Endothelial cell of umbilical vein (primary cell): ENCODE measurements at regions not wholly inside any gene's neighbourhood (a gene's known extent, or its start where the extent isn't known, plus 50 kb on each side); places are given as distances from the start of the nearest gene placed in this dataset.

Source experiments
- BruUV-seq: library from RNA; stranded (reverse); fragments of 400-500 nt; replicated peaks from 2 replicates; lab custom pipeline; 2021; lab: Mats Ljungman, UMichigan
- CTCF ChIA-PET: fragments of 300-600, 350-600 bp; sonication (Branson Sonifier 250); formaldehyde crosslinking; loops from one replicate; lab custom pipeline; 2021; ENCODE audit warnings: antibody characterized with exemption, inconsistent platforms; lab: Charles Lee
- POLR2A ChIA-PET: fragments of 300-600, 350-600 bp; sonication (Branson Sonifier 250); formaldehyde crosslinking; loops from one replicate; lab custom pipeline; 2021; ENCODE audit warnings: antibody characterized with exemption, inconsistent platforms; lab: Charles Lee
- DNase-seq: peaks from one replicate; pipeline ENCODE4 v3.0.0-alpha.2; 2011; ENCODE audit warnings: low read depth, low spot score
- FAIRE-seq: peaks from 2 replicates; lab custom pipeline; 2011; peaks lifted over from hg19 to GRCh38; lab: Jason Lieb, UNC
- H2AFZ ChIP-seq: 2 replicates; pipeline ENCODE4 v1.6.0; 2012; ENCODE audit warnings: low read depth, low read length, control low read depth, inconsistent platforms
- H3K27ac ChIP-seq: 2 replicates; pipeline ENCODE4 v1.5.1; 2011; ENCODE audit warnings: low read depth, mild to moderate bottlenecking, control low read depth, low read length, moderate library complexity; ENCODE audit not compliant: insufficient read depth
- H3K27me3 ChIP-seq, 2 experiments: 2 replicates each; pipeline versions ENCODE4 v1.6.0 to v1.6.1; 2011; ENCODE audit warnings: low read length in 2 of 2, mixed read lengths in 1 of 2; ENCODE audit not compliant: control insufficient read depth in 2 of 2, insufficient read depth in 2 of 2
- H3K36me3 ChIP-seq, 2 experiments: 2 replicates in 1 of 2; 3 replicates in 1 of 2; pipeline ENCODE4 v1.5.1; 2011; ENCODE audit warnings: low read length in 2 of 2, mild to moderate bottlenecking in 1 of 2, moderate library complexity in 1 of 2; ENCODE audit not compliant: control insufficient read depth in 2 of 2, insufficient read depth in 2 of 2; ENCODE audit errors: extremely low read depth in 1 of 2
- H3K4me1 ChIP-seq: 3 replicates; pipeline ENCODE4 v1.5.1; 2011; ENCODE audit warnings: mild to moderate bottlenecking, low read length; ENCODE audit not compliant: control insufficient read depth, insufficient read depth; ENCODE audit errors: extremely low read depth
- H3K4me2 ChIP-seq: 2 replicates; pipeline ENCODE4 v1.6.1; 2011; ENCODE audit warnings: low read length, control low read depth, mixed read lengths; ENCODE audit not compliant: insufficient read depth
- H3K4me3 ChIP-seq, 3 experiments: fragments of 200-600 bp in 1 of 3; sonication (generic), shearing (Covaris generic) in 1 of 3; replicated peaks in 1 of 3; 2 replicates each; pipeline ENCODE4 v1.5.1; 2011 to 2016; ENCODE audit warnings: control low read depth in 3 of 3, low read length in 3 of 3, mild to moderate bottlenecking in 2 of 3, inconsistent platforms in 1 of 3, low read depth in 1 of 3, moderate library complexity in 1 of 3; ENCODE audit not compliant: insufficient read depth in 1 of 3
- H3K79me2 ChIP-seq: 2 replicates; pipeline ENCODE4 v1.6.0; 2012; ENCODE audit warnings: low read length, inconsistent platforms; ENCODE audit not compliant: control insufficient read depth, insufficient read depth
- H3K9ac ChIP-seq: replicated peaks from 2 replicates; pipeline ENCODE3; 2011; ENCODE audit warnings: low read length, control low read depth; ENCODE audit not compliant: insufficient read depth; ENCODE audit errors: extremely low read depth
- H3K9me1 ChIP-seq: replicated peaks from 3 replicates; pipeline ENCODE4 v1.6.0; 2011; ENCODE audit warnings: mild to moderate bottlenecking, low read length; ENCODE audit not compliant: control insufficient read depth, insufficient read depth; ENCODE audit errors: extremely low read depth
- H3K9me3 ChIP-seq: replicated peaks from 2 replicates; pipeline ENCODE4 v1.5.1; 2012; ENCODE audit warnings: low read length, inconsistent platforms; ENCODE audit not compliant: control insufficient read depth, insufficient read depth
- H4K20me1 ChIP-seq: replicated peaks from 2 replicates; pipeline ENCODE3; 2011; ENCODE audit warnings: mild to moderate bottlenecking, low read length; ENCODE audit not compliant: control insufficient read depth, insufficient read depth; ENCODE audit errors: extremely low read depth
- EZH2 ChIP-seq: IDR thresholded peaks from 2 replicates; pipeline ENCODE4 v1.6.1; 2012; ENCODE audit warnings: borderline replicate concordance, low read depth, mild to moderate bottlenecking, moderate library complexity, low read length, inconsistent platforms; ENCODE audit not compliant: severe bottlenecking
- FOS ChIP-seq: IDR thresholded peaks from 2 replicates; pipeline ENCODE4 v1.6.1; 2011; ENCODE audit warnings: mild to moderate bottlenecking, low read length, moderate library complexity, borderline replicate concordance; ENCODE audit not compliant: insufficient read depth
- GATA2 ChIP-seq: IDR thresholded peaks from 2 replicates; pipeline ENCODE4 v1.7.0; 2011; ENCODE audit warnings: low read depth, mild to moderate bottlenecking, moderate library complexity, mixed read lengths, low read length; ENCODE audit not compliant: insufficient read length, insufficient read depth
- JUN ChIP-seq: IDR thresholded peaks from 2 replicates; pipeline ENCODE4 v1.6.1; 2011; ENCODE audit warnings: borderline replicate concordance, low read depth; ENCODE audit not compliant: insufficient read length, insufficient read depth
- MYC ChIP-seq: IDR thresholded peaks from one replicate; pipeline ENCODE4 v1.6.1; 2011; ENCODE audit warnings: mild to moderate bottlenecking, low read depth, low read length
- POLR2A ChIP-seq: IDR thresholded peaks from 2 replicates; pipeline ENCODE4 v1.6.1; 2012; ENCODE audit warnings: low read depth, mild to moderate bottlenecking, control low read depth, low read length
- POLR2AphosphoS5 ChIP-seq: IDR thresholded peaks from 2 replicates; pipeline ENCODE4 v1.6.1; 2012; ENCODE audit warnings: low read depth, mild to moderate bottlenecking, control low read depth, low read length, moderate library complexity; ENCODE audit not compliant: insufficient read depth
- dilution Hi-C: fragments of 300-500 bp; cut with MboI; formaldehyde crosslinking; loops from one replicate; pipeline ENCODE4 v1.15.0; 2019; ENCODE audit warnings: low sequenced_read_pairs; ENCODE audit not compliant: extremely low pct_ligation_motif_present
- intact Hi-C: fragments of 100-400 bp; cut with micrococcal nuclease; formaldehyde crosslinking; loops from one replicate; pipeline ENCODE4 v1.10.0; 2022
- TF ChIP-seq, protein P1 (sequence below), 2 donors: IDR thresholded peaks; 1 replicate in 1 of 2; 2 replicates in 1 of 2; pipeline ENCODE4 v1.5.1; 2011; ENCODE audit warnings: low read length in 2 of 2, mild to moderate bottlenecking in 2 of 2, moderate library complexity in 2 of 2, control low read depth in 1 of 2, inconsistent platforms in 1 of 2, low read depth in 1 of 2; ENCODE audit not compliant: insufficient read depth in 1 of 2; ENCODE audit errors: extremely low read depth in 1 of 2
- TF ChIP-seq, protein P2 (sequence below): IDR thresholded peaks from 2 replicates; pipeline ENCODE4 v1.6.1; 2011; ENCODE audit not compliant: insufficient read depth, insufficient read length

DNA sequence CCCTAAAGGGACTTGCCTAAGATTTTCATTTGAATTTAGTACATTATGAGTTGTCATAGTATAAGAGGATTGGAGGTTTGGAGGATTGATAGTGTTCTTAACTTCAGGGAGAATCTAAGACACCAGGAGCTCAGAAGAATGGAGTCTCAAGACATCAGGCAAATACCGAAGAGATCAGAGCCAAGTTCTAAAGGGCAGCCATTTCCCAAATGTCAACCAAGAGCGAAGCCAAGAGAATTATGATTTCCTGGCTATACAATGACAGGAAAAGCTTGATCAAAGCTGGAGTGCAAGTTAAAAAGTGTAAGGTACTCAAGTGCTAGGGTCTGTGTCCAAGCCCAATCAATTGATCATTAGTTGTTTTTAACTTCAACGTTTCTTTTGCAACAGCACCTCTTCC, 283.0 kb upstream of the FN1 start:
- peak; percentile 83 for DNase-seq
- BruUV-seq = no TSS peak
- TF ChIP-seq, protein P1, sequence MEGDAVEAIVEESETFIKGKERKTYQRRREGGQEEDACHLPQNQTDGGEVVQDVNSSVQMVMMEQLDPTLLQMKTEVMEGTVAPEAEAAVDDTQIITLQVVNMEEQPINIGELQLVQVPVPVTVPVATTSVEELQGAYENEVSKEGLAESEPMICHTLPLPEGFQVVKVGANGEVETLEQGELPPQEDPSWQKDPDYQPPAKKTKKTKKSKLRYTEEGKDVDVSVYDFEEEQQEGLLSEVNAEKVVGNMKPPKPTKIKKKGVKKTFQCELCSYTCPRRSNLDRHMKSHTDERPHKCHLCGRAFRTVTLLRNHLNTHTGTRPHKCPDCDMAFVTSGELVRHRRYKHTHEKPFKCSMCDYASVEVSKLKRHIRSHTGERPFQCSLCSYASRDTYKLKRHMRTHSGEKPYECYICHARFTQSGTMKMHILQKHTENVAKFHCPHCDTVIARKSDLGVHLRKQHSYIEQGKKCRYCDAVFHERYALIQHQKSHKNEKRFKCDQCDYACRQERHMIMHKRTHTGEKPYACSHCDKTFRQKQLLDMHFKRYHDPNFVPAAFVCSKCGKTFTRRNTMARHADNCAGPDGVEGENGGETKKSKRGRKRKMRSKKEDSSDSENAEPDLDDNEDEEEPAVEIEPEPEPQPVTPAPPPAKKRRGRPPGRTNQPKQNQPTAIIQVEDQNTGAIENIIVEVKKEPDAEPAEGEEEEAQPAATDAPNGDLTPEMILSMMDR (IDR thresholded peaks at IDR 0.05; ENCODE audit: extremely low read depth in 1 of 2, insufficient read depth in 1 of 2, low read depth in 1 of 2, low read length in 2 of 2) = no peak
- peak; percentile 11 for TF ChIP-seq JUN
- TF ChIP-seq POLR2AphosphoS5 = peak; percentile 40
- TF ChIP-seq GATA2 = peak; percentile 25
- TF ChIP-seq FOS = no peak
- TF ChIP-seq EZH2 = no peak
- TF ChIP-seq, protein P2, sequence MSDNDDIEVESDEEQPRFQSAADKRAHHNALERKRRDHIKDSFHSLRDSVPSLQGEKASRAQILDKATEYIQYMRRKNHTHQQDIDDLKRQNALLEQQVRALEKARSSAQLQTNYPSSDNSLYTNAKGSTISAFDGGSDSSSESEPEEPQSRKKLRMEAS = no peak
- TF ChIP-seq POLR2A = peak; percentile 46
- TF ChIP-seq MYC = no peak
- dilution Hi-C loops (no loop called here), intact Hi-C loops (loop anchor here (1.0 to 2.0 kb wide), 9 partner anchors 8 to 283 kb away; partner anchors contain the start of gene FN1)
- peak overlapping the region; percentile 92 for H3K27ac ChIP-seq
- H3K9me1 ChIP-seq = no peaks in the 10 kb centered on the region
- peak overlapping the region; percentile 73 for H3K9ac ChIP-seq
- peak overlapping the region; percentile 71 for H3K4me2 ChIP-seq
- H2AFZ ChIP-seq = no peak overlapping the region
- peaks cover 3 to 4% of the 10 kb centered on the region in 2 experiments for H3K36me3 ChIP-seq
- H3K79me2 ChIP-seq = no peaks in the 10 kb centered on the region
- FAIRE-seq = peak; percentile 87
- ChIA-PET POLR2A (interaction anchor here (1.0 kb wide), 1 partner anchor 41 kb away, joined by 3 read pairs; no protein-coding TSS in a partner anchor), CTCF (interaction anchor here (0.6 to 2.5 kb wide), 8 partner anchors 8 to 287 kb away, joined by 3 to 7 read pairs (median 3); no protein-coding TSS in a partner anchor)
- H3K4me3 ChIP-seq = no peak overlapping the region
- H3K4me1 ChIP-seq = peaks cover 33% of the 10 kb centered on the region
- H4K20me1 ChIP-seq = no peaks in the 10 kb centered on the region
- H3K9me3 ChIP-seq = no peaks in the 10 kb centered on the region
- H3K27me3 ChIP-seq = no peaks in the 10 kb centered on the region
